Activated CD4-positive, alpha-beta T cell treated with anti-CD3 and anti-CD28 coated beads for 4 hours (primary cell): ENCODE measurements at regions not wholly inside any gene's neighbourhood (a gene's known extent, or its start where the extent isn't known, plus 50 kb on each side); places are given as distances from the start of the nearest gene placed in this dataset.
"Not testable (repeated sequence)": the region's sequence is repeated elsewhere in the genome, so short reads cannot be mapped to it uniquely, and the experiment has no call there.

Source experiments
- DNase-seq, 2 donors: peaks; one replicate each; pipeline ENCODE4 v3.0.0-alpha.2; 2020

GRCh38 chr3:139095803-139096466, 51.2 kb upstream of the PRR23C start:
- no peak for DNase-seq

GRCh38 chr3:139096670-139097069, 52.0 kb upstream of the PRR23C start:
- no peak for DNase-seq

- no peak for DNase-seq
Measured at GRCh38 chr3:139098391-139098790, 53.7 kb upstream of the PRR23C start.

- DNase-seq: no peak
Measured at GRCh38 chr3:139099968-139100817, 55.5 kb upstream of the PRR23C start.

GRCh38 chr3:139100821-139101220, 56.1 kb upstream of the PRR23C start:
- no peak for DNase-seq

GRCh38 chr3:139101396-139101795, 56.7 kb upstream of the PRR23C start:
- DNase-seq: no peak

- DNase-seq: no peak
Measured at GRCh38 chr3:139103484-139103883, 58.8 kb upstream of the PRR23C start.

GRCh38 chr3:139104062-139104461, 59.4 kb upstream of the PRR23C start:
- DNase-seq: no peak

GRCh38 chr3:139105154-139105702, 60.5 kb upstream of the PRR23C start:
- DNase-seq: no peak

- no peak for DNase-seq
Measured at GRCh38 chr3:139106013-139106932, 61.6 kb upstream of the PRR23C start.

- DNase-seq: no peak
Measured at GRCh38 chr3:139107424-139108252, 62.9 kb upstream of the PRR23C start.

GRCh38 chr3:139108253-139108969, 63.7 kb upstream of the PRR23C start:
- no peak for DNase-seq

GRCh38 chr3:139109271-139109670, 64.6 kb upstream of the PRR23C start:
- no peak for DNase-seq

GRCh38 chr3:139110072-139110830, 65.6 kb upstream of the PRR23C start:
- no peak for DNase-seq

GRCh38 chr3:139110929-139111328, 66.2 kb upstream of the PRR23C start:
- DNase-seq: not testable (repeated sequence)

GRCh38 chr3:139111392-139112229, 66.9 kb upstream of the PRR23C start:
- DNase-seq: peak; percentile 28 to 43

- no peak for DNase-seq
Measured at GRCh38 chr3:139112230-139112558, 67.5 kb upstream of the PRR23C start.

GRCh38 chr3:139113231-139113992, 68.7 kb upstream of the PRR23C start:
- no peak for DNase-seq

- no peak for DNase-seq
Measured at GRCh38 chr3:139113993-139114375, 69.3 kb upstream of the PRR23C start.
